NCI-H82 treated with DMSO at 0.1 percent for 48 hours (cell line): ENCODE measurements at regions not wholly inside any gene's neighbourhood (a gene's known extent, or its start where the extent isn't known, plus 50 kb on each side); places are given as distances from the start of the nearest gene placed in this dataset.

ENCODE experiments used
- DNase-seq: peaks from one replicate; lab custom pipeline; 2025; ENCODE audit not compliant: unreplicated experiment; lab: John Stamatoyannopoulos, UW

GRCh38 chr16:86288716-86289294 is 221.5 kb upstream of the FOXF1 start:
- DNase-seq, result no peak

- DNase-seq, result no peak
Observed at GRCh38 chr16:86289304-86289703, 221.0 kb upstream of the FOXF1 start.

- DNase-seq, result no peak
Observed at GRCh38 chr16:86289907-86290306, 220.4 kb upstream of the FOXF1 start.

GRCh38 chr16:86291491-86291890 is 218.8 kb upstream of the FOXF1 start:
- DNase-seq, result no peak

- DNase-seq, result peak; percentile 89
Observed at GRCh38 chr16:86292171-86292775, 218.1 kb upstream of the FOXF1 start.

- DNase-seq, result no peak
Observed at GRCh38 chr16:86292942-86293341, 217.4 kb upstream of the FOXF1 start.

GRCh38 chr16:86293906-86294305 is 216.4 kb upstream of the FOXF1 start:
- no peak for DNase-seq

- no peak for DNase-seq
Observed at GRCh38 chr16:86294535-86295196, 215.7 kb upstream of the FOXF1 start.

- no peak for DNase-seq
Observed at GRCh38 chr16:86296256-86296655, 214.1 kb upstream of the FOXF1 start.

- no peak for DNase-seq
Observed at GRCh38 chr16:86297391-86297790, 212.9 kb upstream of the FOXF1 start.

GRCh38 chr16:86297866-86298757 is 212.2 kb upstream of the FOXF1 start:
- DNase-seq, result no peak

- no peak for DNase-seq
Observed at GRCh38 chr16:86298758-86299134, 211.6 kb upstream of the FOXF1 start.

- DNase-seq, result peak; percentile 28
Observed at GRCh38 chr16:86299882-86300610, 210.3 kb upstream of the FOXF1 start.

GRCh38 chr16:86300746-86301481 is 209.4 kb upstream of the FOXF1 start:
- DNase-seq, result peak; percentile 93

GRCh38 chr16:86302421-86303109 is 207.8 kb upstream of the FOXF1 start:
- DNase-seq, result no peak

- no peak for DNase-seq
Observed at GRCh38 chr16:86303787-86304678, 206.3 kb upstream of the FOXF1 start.

GRCh38 chr16:86304868-86305267 is 205.5 kb upstream of the FOXF1 start:
- DNase-seq, result no peak

GRCh38 chr16:86305440-86305839 is 204.9 kb upstream of the FOXF1 start:
- no peak for DNase-seq
